OCI-LY3 (cell line): ENCODE measurements at regions not wholly inside any gene's neighbourhood (a gene's known extent, or its start where the extent isn't known, plus 50 kb on each side); places are given as distances from the start of the nearest gene placed in this dataset.
A peak's percentile ranks its signal among the peaks of the same experiment; 100 is the strongest.

Experiments used
- H2AFZ ChIP-seq: fragments of 200-600, 300-600 bp; shearing (Covaris generic); 2 replicates; pipeline ENCODE4 v1.6.0; 2014; ENCODE audit warnings: antibody characterized with exemption, low read depth, low read length
- H3K27ac ChIP-seq: fragments of 200-600, 300-600 bp; sonication (generic); 2 replicates; pipeline ENCODE4 v1.5.1; 2014; ENCODE audit warnings: mild to moderate bottlenecking, low read length, moderate library complexity, mixed read lengths
- H3K27me3 ChIP-seq: fragments of 200-600, 300-600 bp; sonication (generic); 2 replicates; pipeline ENCODE4 v1.6.1; 2014; ENCODE audit warnings: low read depth, low read length, mixed read lengths
- H3K36me3 ChIP-seq: fragments of 200-600, 300-600 bp; sonication (generic); replicated peaks from 2 replicates; pipeline ENCODE3; 2014; ENCODE audit warnings: low read depth, low read length, mixed read lengths
- H3K4me1 ChIP-seq: fragments of 300-600, 200-600 bp; sonication (generic); 2 replicates; pipeline ENCODE4 v1.6.1; 2014; ENCODE audit warnings: low read length, mixed read lengths
- H3K4me2 ChIP-seq: fragments of 200-600, 300-600 bp; sonication (generic); 2 replicates; pipeline ENCODE4 v1.6.1; 2014; ENCODE audit warnings: low read length, mixed read lengths
- H3K4me3 ChIP-seq: fragments of 300-600, 200-600 bp; sonication (generic); 2 replicates; pipeline ENCODE4 v1.5.1; 2014; ENCODE audit warnings: antibody characterized with exemption, mild to moderate bottlenecking, low read length, moderate library complexity
- H3K79me2 ChIP-seq: fragments of 300-600, 200-600 bp; shearing (Covaris generic); 2 replicates; pipeline ENCODE4 v1.6.1; 2014; ENCODE audit warnings: mild to moderate bottlenecking, low read length, mixed read lengths
- H3K9ac ChIP-seq: fragments of 300-600, 200-600 bp; shearing (Covaris generic); 2 replicates; pipeline ENCODE4 v1.6.0; 2014; ENCODE audit warnings: mild to moderate bottlenecking, low read length, moderate library complexity
- H3K9me3 ChIP-seq: fragments of 200-600, 300-600 bp; shearing (Covaris generic); 2 replicates; pipeline ENCODE4 v1.6.1; 2014; ENCODE audit warnings: low read length, mixed read lengths; ENCODE audit not compliant: insufficient read depth
- H4K20me1 ChIP-seq: fragments of 200-600, 300-600 bp; sonication (generic); 2 replicates; pipeline ENCODE4 v1.6.1; 2016; ENCODE audit warnings: low read length, mixed read lengths; ENCODE audit not compliant: insufficient read depth
- EZH2phosphoT487 ChIP-seq: fragments of 200-600 bp; shearing (Covaris generic); IDR thresholded peaks from 2 replicates; pipeline ENCODE4 v1.6.1; 2018; ENCODE audit warnings: antibody characterized with exemption, mixed run types, low read depth
- TF ChIP-seq, protein P1 (sequence below): fragments of 200-600, 300-600 bp; sonication (generic); IDR thresholded peaks from 2 replicates; pipeline ENCODE4 v1.5.1; 2014; ENCODE audit warnings: antibody characterized with exemption, low read length, low read depth

- H3K4me3 ChIP-seq: no peak overlapping the region
- no peaks in the 10 kb centered on the region for H3K9me3 ChIP-seq
- H3K79me2 ChIP-seq: no peaks in the 10 kb centered on the region
- H3K4me2 ChIP-seq: no peak overlapping the region
- TF ChIP-seq, protein P1, sequence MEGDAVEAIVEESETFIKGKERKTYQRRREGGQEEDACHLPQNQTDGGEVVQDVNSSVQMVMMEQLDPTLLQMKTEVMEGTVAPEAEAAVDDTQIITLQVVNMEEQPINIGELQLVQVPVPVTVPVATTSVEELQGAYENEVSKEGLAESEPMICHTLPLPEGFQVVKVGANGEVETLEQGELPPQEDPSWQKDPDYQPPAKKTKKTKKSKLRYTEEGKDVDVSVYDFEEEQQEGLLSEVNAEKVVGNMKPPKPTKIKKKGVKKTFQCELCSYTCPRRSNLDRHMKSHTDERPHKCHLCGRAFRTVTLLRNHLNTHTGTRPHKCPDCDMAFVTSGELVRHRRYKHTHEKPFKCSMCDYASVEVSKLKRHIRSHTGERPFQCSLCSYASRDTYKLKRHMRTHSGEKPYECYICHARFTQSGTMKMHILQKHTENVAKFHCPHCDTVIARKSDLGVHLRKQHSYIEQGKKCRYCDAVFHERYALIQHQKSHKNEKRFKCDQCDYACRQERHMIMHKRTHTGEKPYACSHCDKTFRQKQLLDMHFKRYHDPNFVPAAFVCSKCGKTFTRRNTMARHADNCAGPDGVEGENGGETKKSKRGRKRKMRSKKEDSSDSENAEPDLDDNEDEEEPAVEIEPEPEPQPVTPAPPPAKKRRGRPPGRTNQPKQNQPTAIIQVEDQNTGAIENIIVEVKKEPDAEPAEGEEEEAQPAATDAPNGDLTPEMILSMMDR: no peak
- TF ChIP-seq EZH2phosphoT487: no peak
- peaks cover 20% of the 10 kb centered on the region for H3K4me1 ChIP-seq
- no peaks in the 10 kb centered on the region for H4K20me1 ChIP-seq
- no peaks in the 10 kb centered on the region for H3K27me3 ChIP-seq
- no peaks in the 10 kb centered on the region for H3K36me3 ChIP-seq
- no peak overlapping the region for H3K27ac ChIP-seq
- no peak overlapping the region for H2AFZ ChIP-seq
- no peak overlapping the region for H3K9ac ChIP-seq
These were observed 480.5 kb downstream of the DMRT2 start for GRCh38 chr9:1530696-1531095.

DNA sequence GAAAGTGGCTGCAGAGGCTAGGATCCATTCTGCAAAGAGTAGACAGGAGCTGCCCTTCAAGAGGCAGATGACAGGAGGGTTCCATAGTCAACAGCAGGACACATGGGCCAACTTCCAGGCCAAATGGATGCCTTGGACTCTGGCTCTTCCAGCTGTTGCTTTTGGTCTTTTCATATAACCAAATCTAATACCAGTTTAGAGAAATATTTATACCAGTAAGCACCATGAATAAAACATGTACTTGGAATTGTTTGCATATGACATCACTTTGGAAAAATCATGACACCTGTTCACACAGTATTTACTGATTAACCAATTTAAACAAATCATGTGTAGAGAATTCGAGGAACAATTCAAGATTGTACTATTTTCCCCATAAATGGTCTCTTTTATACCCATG is 481.3 kb downstream of the DMRT2 start:
- TF ChIP-seq, protein P1: no peak
- no peak for TF ChIP-seq EZH2phosphoT487
- H3K27me3 ChIP-seq: no peaks in the 10 kb centered on the region
- peaks cover 27% of the 10 kb centered on the region for H3K4me1 ChIP-seq
- no peak overlapping the region for H3K4me3 ChIP-seq
- H2AFZ ChIP-seq: no peak overlapping the region
- no peaks in the 10 kb centered on the region for H3K79me2 ChIP-seq
- H3K9me3 ChIP-seq: no peaks in the 10 kb centered on the region
- no peaks in the 10 kb centered on the region for H3K36me3 ChIP-seq
- H4K20me1 ChIP-seq: no peaks in the 10 kb centered on the region
- H3K27ac ChIP-seq: no peak overlapping the region
- no peak overlapping the region for H3K4me2 ChIP-seq
- H3K9ac ChIP-seq: no peak overlapping the region

- Histone ChIP-seq H3K4me3 (no peak overlapping the region), H3K4me2 (no peak overlapping the region), H3K79me2 (no peaks in the 10 kb centered on the region)
These were observed 482.0 kb downstream of the DMRT2 start for GRCh38 chr9:1532171-1532570.

DNA sequence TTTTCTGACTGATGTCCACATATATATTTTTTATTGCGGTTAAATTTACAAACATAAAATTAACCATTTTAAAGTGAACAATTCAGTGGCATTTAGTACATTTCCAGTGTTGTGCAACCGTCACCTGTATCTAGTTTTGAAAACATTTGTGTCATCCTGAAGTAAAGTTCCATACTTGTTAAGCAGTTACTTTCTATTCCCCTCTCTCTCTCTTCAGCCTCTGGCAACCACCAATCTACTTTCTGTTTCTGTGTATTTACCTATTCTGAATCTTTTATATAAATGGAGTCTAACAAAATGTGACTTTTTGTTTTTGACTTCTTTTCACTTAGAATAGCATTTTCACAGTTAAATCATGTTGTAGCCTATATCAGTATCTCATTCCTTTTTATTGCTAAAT is 480.1 kb upstream of the SMARCA2 start:
- Histone ChIP-seq H3K36me3 (no peaks in the 10 kb centered on the region), H3K9me3 (no peaks in the 10 kb centered on the region), H3K9ac (no peak overlapping the region), H3K79me2 (no peaks in the 10 kb centered on the region), H3K27me3 (no peaks in the 10 kb centered on the region), H3K4me3 (no peak overlapping the region), H3K27ac (no peak overlapping the region), H4K20me1 (no peaks in the 10 kb centered on the region), H3K4me2 (peak overlapping the region; percentile 24), H3K4me1 (peaks cover 29% of the 10 kb centered on the region), H2AFZ (no peak overlapping the region)
- TF ChIP-seq, protein P1: no peak
- no peak for TF ChIP-seq EZH2phosphoT487

More at GRCh38 chr9:1532171-1532570, 482.0 kb downstream of the DMRT2 start:
- no peak for TF ChIP-seq EZH2phosphoT487
- TF ChIP-seq, protein P1: no peak
- H3K4me1 ChIP-seq: peaks cover 35% of the 10 kb centered on the region
- no peaks in the 10 kb centered on the region for H3K36me3 ChIP-seq
- H3K27ac ChIP-seq: no peak overlapping the region
- H3K9ac ChIP-seq: no peak overlapping the region
- H4K20me1 ChIP-seq: no peaks in the 10 kb centered on the region
- no peak overlapping the region for H2AFZ ChIP-seq
- no peaks in the 10 kb centered on the region for H3K9me3 ChIP-seq
- H3K27me3 ChIP-seq: no peaks in the 10 kb centered on the region
